ENCODE measurements at regions not wholly inside any gene's neighbourhood (a gene's known extent, or its start where the extent isn't known, plus 50 kb on each side); places are given as distances from the start of the nearest gene placed in this dataset.

- TF ChIP-seq JUND (IDR thresholded peaks at IDR 0.05; ENCODE audit: low read depth, low read length): no peak
Measured at GRCh38 chr4:8785656-8786142, 85.9 kb downstream of the HMX1 start (continued).

GRCh38 chr4:8783736-8784135 lies 87.9 kb downstream of the HMX1 start:
- in situ Hi-C loops (cut with MboI): no loop called here
- FAIRE-seq: no peak
- POLR2A ChIA-PET: no interaction called here
- Histone ChIP-seq H3K4me3 (no peak overlapping the region), H3K4me2 (ENCODE audit: control insufficient read depth, insufficient read depth) (no peak overlapping the region), H3K9ac (ENCODE audit: control insufficient read depth, insufficient read depth, low read length) (no peak overlapping the region), H3K27ac (ENCODE audit: control insufficient read depth, insufficient read depth) (no peak overlapping the region), H3K27me3 (replicated peaks in 1 of 2; ENCODE audit: control insufficient read depth in 2 of 2, insufficient read depth in 2 of 2, low read length in 1 of 2) (no peaks in the 10 kb centered on the region), H3K79me2 (ENCODE audit: control insufficient read depth, insufficient read depth, low read length) (no peaks in the 10 kb centered on the region), H2AFZ (ENCODE audit: control insufficient read depth, low read depth, low read length) (no peak overlapping the region), H3K4me1 (ENCODE audit: control insufficient read depth, insufficient read depth, low read length) (no peaks in the 10 kb centered on the region), H3K36me3 (ENCODE audit: control insufficient read depth in 2 of 2, insufficient read depth in 2 of 2, low read length in 1 of 2) (no peaks in the 10 kb centered on the region), H3K9me3 (replicated peaks; ENCODE audit: control insufficient read depth, insufficient read depth, low read length) (no peaks in the 10 kb centered on the region; the same call in 2 of the 3 replicates), H4K20me1 (ENCODE audit: control insufficient read depth, insufficient read depth) (no peaks in the 10 kb centered on the region)
- TF ChIP-seq NFIC (IDR thresholded peaks at IDR 0.05; ENCODE audit: low read depth, low read length) (no peak), RELA (IDR thresholded peaks at IDR 0.05; ENCODE audit: borderline replicate concordance, partially characterized antibody) (no peak), IKZF2 (IDR thresholded peaks at IDR 0.05) (no peak), NRF1 (conservative IDR thresholded peaks at IDR 0.05; ENCODE audit: low read depth, low read length) (no peak), BMI1 (IDR thresholded peaks at IDR 0.05; ENCODE audit: borderline replicate concordance) (no peak), SMAD1 (IDR thresholded peaks at IDR 0.05; ENCODE audit: low read depth, partially characterized antibody) (no peak), RFX5 (IDR thresholded peaks at IDR 0.05; ENCODE audit: low read depth, low read length) (no peak), USF1 (IDR thresholded peaks at IDR 0.05; ENCODE audit: borderline replicate concordance, extremely low read length, insufficient read depth, low read depth, low read length) (no peak), JUND (IDR thresholded peaks at IDR 0.05; ENCODE audit: low read depth, low read length) (no peak), ZBTB33 (IDR thresholded peaks at IDR 0.05) (no peak), HCFC1 (IDR thresholded peaks at IDR 0.05; ENCODE audit: low read length) (no peak)
- DNase-seq (ENCODE audit: low read depth, low spot score): no peak
- BruUV-seq (replicated peaks): no TSS peak
- no peak for ATAC-seq
- intact Hi-C loops (cut with micrococcal nuclease; ENCODE audit: unreplicated experiment): no loop called here
- WGBS (ENCODE audit: insufficient coverage, insufficient replicate concordance, low lambda C conversion rate, missing lambda C conversion rate): 37% methylated on average over 14 of the region's 14 CpGs
- RAD21 ChIA-PET (ENCODE audit: unreplicated experiment): no interaction called here
- SMC1A ChIA-PET (ENCODE audit: uncharacterized antibody, unreplicated experiment): no interaction called here
- CTCF ChIA-PET: no interaction called here
